Retina (tissue), 1 donor: ENCODE measurements at regions not wholly inside any gene's neighbourhood (a gene's known extent, or its start where the extent isn't known, plus 50 kb on each side); places are given as distances from the start of the nearest gene placed in this dataset.

Experiments used
- DNase-seq: peaks from one replicate; pipeline ENCODE4 v3.0.0-alpha.2; 2016

GRCh38 chr15:70293591-70294470 is 196.1 kb upstream of the TLE3 start:
- no peak for DNase-seq

GRCh38 chr15:70293138-70293537 is 195.4 kb upstream of the TLE3 start:
- no peak for DNase-seq

GRCh38 chr15:70292076-70292760 is 194.5 kb upstream of the TLE3 start:
- DNase-seq, result no peak

- no peak for DNase-seq
Measured at GRCh38 chr15:70291305-70292075, 193.8 kb upstream of the TLE3 start.

GRCh38 chr15:70290708-70291107 is 193.0 kb upstream of the TLE3 start:
- DNase-seq, result no peak

- DNase-seq, result no peak
Measured at GRCh38 chr15:70289191-70289955, 191.7 kb upstream of the TLE3 start.

GRCh38 chr15:70286113-70286806 is 188.5 kb upstream of the TLE3 start:
- no peak for DNase-seq

GRCh38 chr15:70284438-70285214 is 186.9 kb upstream of the TLE3 start:
- DNase-seq, result no peak

- DNase-seq, result no peak
Measured at GRCh38 chr15:70283511-70283910, 185.8 kb upstream of the TLE3 start.

- DNase-seq, result no peak
Measured at GRCh38 chr15:70281811-70282307, 184.1 kb upstream of the TLE3 start.

GRCh38 chr15:70281261-70281810 is 183.6 kb upstream of the TLE3 start:
- DNase-seq, result no peak

GRCh38 chr15:70280781-70281180 is 183.1 kb upstream of the TLE3 start:
- no peak for DNase-seq

- DNase-seq, result no peak
Measured at GRCh38 chr15:70279096-70279495, 181.4 kb upstream of the TLE3 start.

GRCh38 chr15:70278644-70279043 is 180.9 kb upstream of the TLE3 start:
- DNase-seq, result no peak

GRCh38 chr15:70277556-70277955 is 179.8 kb upstream of the TLE3 start:
- no peak for DNase-seq

- no peak for DNase-seq
Measured at GRCh38 chr15:70276401-70276800, 178.7 kb upstream of the TLE3 start.

GRCh38 chr15:70275461-70276138 is 177.9 kb upstream of the TLE3 start:
- no peak for DNase-seq

GRCh38 chr15:70274908-70275307 is 177.2 kb upstream of the TLE3 start:
- DNase-seq, result no peak

- no peak for DNase-seq
Measured at GRCh38 chr15:70274255-70274880, 176.7 kb upstream of the TLE3 start.

GRCh38 chr15:70273808-70274207 is 176.1 kb upstream of the TLE3 start:
- DNase-seq, result no peak
